ENCODE measurements at regions not wholly inside any gene's neighbourhood (a gene's known extent, or its start where the extent isn't known, plus 50 kb on each side); places are given as distances from the start of the nearest gene placed in this dataset.

- ChIA-PET POLR2A (no interaction called here), CTCF (no interaction called here)
- TF ChIP-seq ZNF384 (IDR thresholded peaks at IDR 0.05): no peak
- TF ChIP-seq NFRKB (IDR thresholded peaks at IDR 0.05): no peak
- TF ChIP-seq FOXM1 (IDR thresholded peaks at IDR 0.05; ENCODE audit: borderline replicate concordance): no peak
- TF ChIP-seq FOXA1 (IDR thresholded peaks at IDR 0.05): no peak
- TF ChIP-seq TARDBP (IDR thresholded peaks at IDR 0.05): no peak
- TF ChIP-seq HDGF (IDR thresholded peaks at IDR 0.05; ENCODE audit: borderline replicate concordance): no peak
- TF ChIP-seq BHLHE40 (IDR thresholded peaks at IDR 0.05; ENCODE audit: borderline replicate concordance): no peak
- no peak for TF ChIP-seq PKNOX1 (IDR thresholded peaks at IDR 0.05)
- TF ChIP-seq L3MBTL2 (conservative IDR thresholded peaks at IDR 0.05): no peak
- TF ChIP-seq ARNT (IDR thresholded peaks at IDR 0.05): no peak
- TF ChIP-seq FOXK2 (IDR thresholded peaks at IDR 0.05): no peak
- TF ChIP-seq SP1 (IDR thresholded peaks at IDR 0.05): no peak
- no peak for TF ChIP-seq SUZ12 (IDR thresholded peaks at IDR 0.05)
- no peak for TF ChIP-seq CTBP1 (IDR thresholded peaks at IDR 0.05; ENCODE audit: borderline replicate concordance)
- TF ChIP-seq LEF1 (IDR thresholded peaks at IDR 0.05; ENCODE audit: borderline replicate concordance): no peak
- no peak for TF ChIP-seq ELF4 (IDR thresholded peaks at IDR 0.05)
- no peak for DNase-seq (ENCODE audit: extremely low spot score)
Measured at GRCh38 chr1:219538886-219539285, 74.0 kb downstream of the ZC3H11B start.

- ChIA-PET CTCF (no interaction called here), POLR2A (no interaction called here)
- TF ChIP-seq FOXA1 (IDR thresholded peaks at IDR 0.05) (no peak), ARNT (IDR thresholded peaks at IDR 0.05) (no peak), TARDBP (IDR thresholded peaks at IDR 0.05) (no peak), FOXM1 (IDR thresholded peaks at IDR 0.05; ENCODE audit: borderline replicate concordance) (no peak), L3MBTL2 (conservative IDR thresholded peaks at IDR 0.05) (no peak), BHLHE40 (IDR thresholded peaks at IDR 0.05; ENCODE audit: borderline replicate concordance) (no peak), SP1 (IDR thresholded peaks at IDR 0.05) (no peak), FOXK2 (IDR thresholded peaks at IDR 0.05) (no peak), ELF4 (IDR thresholded peaks at IDR 0.05) (no peak), SUZ12 (IDR thresholded peaks at IDR 0.05) (no peak), LEF1 (IDR thresholded peaks at IDR 0.05; ENCODE audit: borderline replicate concordance) (no peak), HDGF (IDR thresholded peaks at IDR 0.05; ENCODE audit: borderline replicate concordance) (no peak), PKNOX1 (IDR thresholded peaks at IDR 0.05) (no peak), ZNF384 (IDR thresholded peaks at IDR 0.05) (no peak), NFRKB (IDR thresholded peaks at IDR 0.05) (no peak), CTBP1 (IDR thresholded peaks at IDR 0.05; ENCODE audit: borderline replicate concordance) (no peak)
- DNase-seq (ENCODE audit: extremely low spot score): no peak
Measured at GRCh38 chr1:219537223-219537631, 75.7 kb downstream of the ZC3H11B start.

- TF ChIP-seq ARNT (IDR thresholded peaks at IDR 0.05): no peak
- no peak for TF ChIP-seq NFRKB (IDR thresholded peaks at IDR 0.05)
- TF ChIP-seq L3MBTL2 (conservative IDR thresholded peaks at IDR 0.05): no peak
- TF ChIP-seq PKNOX1 (IDR thresholded peaks at IDR 0.05): no peak
- no peak for TF ChIP-seq ZNF384 (IDR thresholded peaks at IDR 0.05)
- no peak for TF ChIP-seq FOXM1 (IDR thresholded peaks at IDR 0.05; ENCODE audit: borderline replicate concordance)
- no peak for TF ChIP-seq BHLHE40 (IDR thresholded peaks at IDR 0.05; ENCODE audit: borderline replicate concordance)
- no peak for TF ChIP-seq FOXK2 (IDR thresholded peaks at IDR 0.05)
- CTCF ChIA-PET: no interaction called here
- POLR2A ChIA-PET: no interaction called here
Measured at GRCh38 chr1:219536038-219536437, 76.9 kb downstream of the ZC3H11B start.

GRCh38 chr1:219534991-219535390 is 77.9 kb downstream of the ZC3H11B start:
- no peak for DNase-seq (ENCODE audit: extremely low spot score)
- no peak for TF ChIP-seq FOXM1 (IDR thresholded peaks at IDR 0.05; ENCODE audit: borderline replicate concordance)
- no peak for TF ChIP-seq ZNF384 (IDR thresholded peaks at IDR 0.05)
- TF ChIP-seq NFRKB (IDR thresholded peaks at IDR 0.05): no peak
- TF ChIP-seq BHLHE40 (IDR thresholded peaks at IDR 0.05; ENCODE audit: borderline replicate concordance): no peak
- TF ChIP-seq FOXK2 (IDR thresholded peaks at IDR 0.05): no peak
- no peak for TF ChIP-seq CTBP1 (IDR thresholded peaks at IDR 0.05; ENCODE audit: borderline replicate concordance)
- no peak for TF ChIP-seq TARDBP (IDR thresholded peaks at IDR 0.05)
- no peak for TF ChIP-seq SP1 (IDR thresholded peaks at IDR 0.05)
- TF ChIP-seq L3MBTL2 (conservative IDR thresholded peaks at IDR 0.05): no peak
- ChIA-PET POLR2A (no interaction called here), CTCF (no interaction called here)

More at GRCh38 chr1:219536038-219536437, 76.9 kb downstream of the ZC3H11B start:
- DNase-seq (ENCODE audit: extremely low spot score): no peak

GRCh38 chr1:219533280-219533679 is 79.6 kb downstream of the ZC3H11B start:
- CTCF ChIA-PET: no interaction called here
- TF ChIP-seq HDGF (IDR thresholded peaks at IDR 0.05; ENCODE audit: borderline replicate concordance) (no peak), BHLHE40 (IDR thresholded peaks at IDR 0.05; ENCODE audit: borderline replicate concordance) (no peak), CTBP1 (IDR thresholded peaks at IDR 0.05; ENCODE audit: borderline replicate concordance) (no peak), FOXK2 (IDR thresholded peaks at IDR 0.05) (no peak), SP1 (IDR thresholded peaks at IDR 0.05) (no peak), L3MBTL2 (conservative IDR thresholded peaks at IDR 0.05) (no peak), LEF1 (IDR thresholded peaks at IDR 0.05; ENCODE audit: borderline replicate concordance) (no peak), FOXM1 (IDR thresholded peaks at IDR 0.05; ENCODE audit: borderline replicate concordance) (no peak), TARDBP (IDR thresholded peaks at IDR 0.05) (no peak), SUZ12 (IDR thresholded peaks at IDR 0.05) (no peak), PKNOX1 (IDR thresholded peaks at IDR 0.05) (no peak), ELF4 (IDR thresholded peaks at IDR 0.05) (no peak), NFRKB (IDR thresholded peaks at IDR 0.05) (no peak), FOXA1 (IDR thresholded peaks at IDR 0.05) (no peak)
- DNase-seq (ENCODE audit: extremely low spot score): no peak
- POLR2A ChIA-PET: no interaction called here

- TF ChIP-seq SP1 (IDR thresholded peaks at IDR 0.05): no peak
- TF ChIP-seq TARDBP (IDR thresholded peaks at IDR 0.05): no peak
- TF ChIP-seq ZNF384 (IDR thresholded peaks at IDR 0.05): no peak
- no peak for TF ChIP-seq FOXM1 (IDR thresholded peaks at IDR 0.05; ENCODE audit: borderline replicate concordance)
- no peak for TF ChIP-seq FOXA1 (IDR thresholded peaks at IDR 0.05)
- no peak for TF ChIP-seq NFRKB (IDR thresholded peaks at IDR 0.05)
- TF ChIP-seq ELF4 (IDR thresholded peaks at IDR 0.05): no peak
- TF ChIP-seq CTBP1 (IDR thresholded peaks at IDR 0.05; ENCODE audit: borderline replicate concordance): no peak
- no peak for TF ChIP-seq PKNOX1 (IDR thresholded peaks at IDR 0.05)
- no peak for TF ChIP-seq SUZ12 (IDR thresholded peaks at IDR 0.05)
- TF ChIP-seq FOXK2 (IDR thresholded peaks at IDR 0.05): no peak
- DNase-seq (ENCODE audit: extremely low spot score): no peak
- ChIA-PET POLR2A (no interaction called here), CTCF (no interaction called here)
Measured at GRCh38 chr1:219529116-219529515, 83.8 kb downstream of the ZC3H11B start.

All from HEK293T (cell line).